IMR-90 (cell line): ENCODE measurements at regions not wholly inside any gene's neighbourhood (a gene's known extent, or its start where the extent isn't known, plus 50 kb on each side); places are given as distances from the start of the nearest gene placed in this dataset.

Experiments
- ATAC-seq: fragments of 200-7000 bp; cut with Tn5 transposase; 2 replicates; pipeline ENCODE4 v1.9.1; 2020; ENCODE audit warnings: low read depth, mild to moderate bottlenecking, moderate library complexity
- BruUV-seq: library from RNA; stranded (reverse); fragments of 400-500 nt; replicated peaks from 2 replicates; lab custom pipeline; 2021; lab: Mats Ljungman, UMichigan
- CTCF ChIA-PET: fragments of 300-600 bp; formaldehyde crosslinking; extraction: SDS; loops from one replicate; lab custom pipeline; 2021; ENCODE audit warnings: antibody characterized with exemption; lab: Yijun Ruan, JAX
- POLR2A ChIA-PET: fragments of 300-600 bp; sonication (Branson Sonifier 250); formaldehyde crosslinking; loops from one replicate; lab custom pipeline; 2022; ENCODE audit warnings: antibody characterized with exemption; ENCODE audit not compliant: unreplicated experiment; lab: Charles Lee
- DNase-seq: peaks from one replicate; pipeline ENCODE4 v3.0.0; 2013
- H2AFZ ChIP-seq: replicated peaks from 2 replicates; pipeline ENCODE3; 2013; ENCODE audit warnings: low read length, mild to moderate bottlenecking; ENCODE audit not compliant: poor library complexity
- H2AK5ac ChIP-seq: 2 replicates; pipeline ENCODE4 v1.6.1; 2013; ENCODE audit warnings: low read depth, low read length, inconsistent platforms
- H2AK9ac ChIP-seq: replicated peaks from 2 replicates; pipeline ENCODE3; 2013; ENCODE audit warnings: mild to moderate bottlenecking, low read depth, low read length, moderate library complexity; ENCODE audit not compliant: poor library complexity
- H2BK120ac ChIP-seq: 2 replicates; pipeline ENCODE4 v1.6.1; 2013; ENCODE audit warnings: low read depth, low read length, inconsistent platforms
- H2BK15ac ChIP-seq: 3 replicates; pipeline ENCODE4 v1.6.1; 2013; ENCODE audit warnings: low read depth, low read length, inconsistent platforms
- H2BK20ac ChIP-seq: 2 replicates; pipeline ENCODE4 v1.6.1; 2013; ENCODE audit warnings: low read depth, mild to moderate bottlenecking, inconsistent platforms, low read length, moderate library complexity
- H2BK5ac ChIP-seq: 2 replicates; pipeline ENCODE4 v1.6.1; 2013; ENCODE audit warnings: mild to moderate bottlenecking, low read depth, low read length, inconsistent platforms; ENCODE audit not compliant: poor library complexity, severe bottlenecking
- H3K14ac ChIP-seq: replicated peaks from 2 replicates; pipeline ENCODE4 v1.6.1; 2013; ENCODE audit warnings: low read depth, low read length, inconsistent platforms
- H3K18ac ChIP-seq: 2 replicates; pipeline ENCODE4 v1.6.1; 2013; ENCODE audit warnings: low read depth, low read length, control low read depth
- H3K23ac ChIP-seq: 2 replicates; pipeline ENCODE4 v1.6.1; 2013; ENCODE audit warnings: low read depth, low read length, inconsistent platforms
- H3K27ac ChIP-seq: 2 replicates; pipeline ENCODE4 v1.5.1; 2013; ENCODE audit warnings: mild to moderate bottlenecking, control low read depth, low read length; ENCODE audit not compliant: insufficient read depth
- H3K27me3 ChIP-seq: 2 replicates; pipeline ENCODE4 v1.6.1; 2013; ENCODE audit warnings: low read length; ENCODE audit not compliant: control insufficient read depth, insufficient read depth
- H3K36me3 ChIP-seq: 2 replicates; pipeline ENCODE4 v1.6.1; 2013; ENCODE audit warnings: low read length, mixed read lengths; ENCODE audit not compliant: control insufficient read depth, insufficient read depth
- H3K4ac ChIP-seq: 2 replicates; pipeline ENCODE4 v1.6.1; 2013; ENCODE audit warnings: low read depth, low read length, inconsistent platforms
- H3K4me1 ChIP-seq: 2 replicates; pipeline ENCODE4 v1.6.1; 2013; ENCODE audit warnings: low read length, mixed read lengths; ENCODE audit not compliant: control insufficient read depth, insufficient read depth
- H3K4me2 ChIP-seq: 2 replicates; pipeline ENCODE4 v1.6.1; 2013; ENCODE audit warnings: low read depth, mild to moderate bottlenecking, control low read depth, low read length, moderate library complexity
- H3K4me3 ChIP-seq: 2 replicates; pipeline ENCODE4 v1.5.1; 2013; ENCODE audit warnings: low read depth, mild to moderate bottlenecking, control low read depth, low read length, moderate library complexity; ENCODE audit not compliant: insufficient read depth
- H3K56ac ChIP-seq: 2 replicates; pipeline ENCODE4 v1.6.1; 2013; ENCODE audit warnings: low read length, inconsistent platforms; ENCODE audit not compliant: insufficient read depth; ENCODE audit errors: extremely low read depth
- H3K79me1 ChIP-seq, 2 experiments: 2 replicates each; pipeline ENCODE4 v1.6.1; 2013; ENCODE audit warnings: low read length in 2 of 2, inconsistent platforms in 1 of 2, low read depth in 1 of 2
- H3K9ac ChIP-seq: 2 replicates; pipeline ENCODE4 v1.6.1; 2013; ENCODE audit warnings: low read depth, low read length, control low read depth
- H3K9me1 ChIP-seq: 2 replicates; pipeline ENCODE4 v1.6.1; 2013; ENCODE audit warnings: low read length, inconsistent platforms; ENCODE audit not compliant: insufficient read depth
- H3K9me3 ChIP-seq: 2 replicates; pipeline ENCODE4 v1.6.1; 2013; ENCODE audit warnings: low read length; ENCODE audit not compliant: control insufficient read depth, insufficient read depth
- H4K20me1 ChIP-seq: 2 replicates; pipeline ENCODE4 v1.6.1; 2013; ENCODE audit warnings: low read length, inconsistent platforms; ENCODE audit not compliant: insufficient read depth
- H4K5ac ChIP-seq: 2 replicates; pipeline ENCODE4 v1.6.1; 2013; ENCODE audit warnings: mild to moderate bottlenecking, low read depth, low read length, control low read depth
- H4K8ac ChIP-seq, 2 experiments: 2 replicates each; pipeline ENCODE4 v1.6.1; 2013; ENCODE audit warnings: low read depth in 2 of 2, low read length in 2 of 2, control low read depth in 1 of 2, inconsistent platforms in 1 of 2
- H4K91ac ChIP-seq: 2 replicates; pipeline ENCODE4 v1.6.1; 2013; ENCODE audit warnings: low read depth, low read length, inconsistent platforms; ENCODE audit not compliant: insufficient read depth
- BHLHE40 ChIP-seq: fragments of 150-350 bp; IDR thresholded peaks from 2 replicates; pipeline ENCODE4 v1.6.1; 2016; ENCODE audit warnings: mild to moderate bottlenecking, low read depth, low read length
- CEBPB ChIP-seq: IDR thresholded peaks from 2 replicates; pipeline ENCODE4 v1.6.1; 2012; ENCODE audit warnings: low read depth, low read length, improper control_type of control experiment
- CTCF ChIP-seq: conservative IDR thresholded peaks from 2 replicates; pipeline ENCODE4 v1.5.1; 2012; ENCODE audit warnings: mild to moderate bottlenecking, low read depth, low read length, improper control_type of control experiment
- FOS ChIP-seq: fragments of 150-350 bp; IDR thresholded peaks from 2 replicates; pipeline ENCODE4 v1.6.1; 2016; ENCODE audit warnings: low read depth, low read length
- MAZ ChIP-seq: IDR thresholded peaks from 2 replicates; pipeline ENCODE4 v1.6.1; 2012; ENCODE audit warnings: low read depth, mild to moderate bottlenecking, low read length, improper control_type of control experiment, moderate library complexity, borderline replicate concordance
- MXI1 ChIP-seq: IDR thresholded peaks from 2 replicates; pipeline ENCODE4 v1.6.1; 2012; ENCODE audit warnings: low read depth, mild to moderate bottlenecking, low read length, moderate library complexity, borderline replicate concordance
- RAD21 ChIP-seq: IDR thresholded peaks from 2 replicates; pipeline ENCODE4 v1.6.1; 2012; ENCODE audit warnings: low read length, improper control_type of control experiment
- RFX5 ChIP-seq: IDR thresholded peaks from 2 replicates; pipeline ENCODE4 v1.8.0; 2012; ENCODE audit warnings: low read depth, mild to moderate bottlenecking, low read length, moderate library complexity
- WGBS, 2 experiments: methylation state at CpG; one replicate each; pipeline versions ENCODE4 v1.1.5 to v1.1.7; 2013; ENCODE audit warnings: missing lambda C conversion rate in 2 of 2; ENCODE audit not compliant: insufficient read length in 1 of 2; ENCODE audit errors: extremely low coverage in 2 of 2; 5-methylcytosine and 5-hydroxymethylcytosine counted together
- dilution Hi-C: fragments of 300-500 bp; cut with HindIII; formaldehyde crosslinking; loops from one replicate; pipeline ENCODE4 v1.14.3; 2018; ENCODE audit warnings: low sequenced_read_pairs; ENCODE audit not compliant: unreplicated experiment
- in situ Hi-C: fragments of 300-500 bp; cut with MboI; formaldehyde crosslinking; loops from 3 replicates; pipeline ENCODE4 v1.14.3; 2019; ENCODE audit warnings: low sequenced_read_pairs, inconsistent platforms, mixed read lengths
- intact Hi-C: fragments of 100-400 bp; cut with micrococcal nuclease; formaldehyde crosslinking; loops from 2 replicates; pipeline ENCODE4 v1.10.0; 2022
- TF ChIP-seq, protein P1 (sequence below): fragments of 150-350 bp; IDR thresholded peaks from 2 replicates; pipeline ENCODE4 v1.6.1; 2017; ENCODE audit warnings: mild to moderate bottlenecking, antibody characterized with exemption, low read length, low read depth

DNA sequence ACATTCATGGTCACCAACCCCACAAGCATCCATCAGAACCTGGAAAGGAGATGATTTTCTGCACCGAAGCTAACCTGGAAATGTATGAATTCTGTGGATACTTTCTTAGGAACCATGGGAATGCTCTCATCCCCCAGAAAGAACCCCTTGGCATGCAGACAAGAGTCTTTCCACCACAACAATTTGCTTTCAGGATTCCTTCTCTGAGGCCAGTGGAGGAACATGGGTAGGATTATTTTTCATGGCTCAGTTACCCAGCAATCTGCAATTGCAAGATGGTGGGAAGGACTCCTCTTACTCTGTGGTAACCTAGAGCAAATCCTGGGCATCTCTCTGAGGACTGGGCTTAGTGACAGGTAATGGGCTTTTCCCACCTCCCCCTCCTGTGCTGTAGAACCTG, 131.9 kb upstream of the MSX1 start:
- Histone ChIP-seq H3K14ac (no peak overlapping the region), H3K4me2 (no peak overlapping the region), H3K36me3 (no peaks in the 10 kb centered on the region), H3K9ac (no peak overlapping the region), H4K8ac (no peak overlapping the region), H3K4me1 (no peaks in the 10 kb centered on the region), H3K23ac (no peak overlapping the region), H4K5ac (no peak overlapping the region), H3K9me3 (peaks cover 20% of the 10 kb centered on the region), H4K20me1 (no peaks in the 10 kb centered on the region), H3K27me3 (peaks cover 5% of the 10 kb centered on the region), H2BK120ac (no peak overlapping the region), H2AK9ac (no peak overlapping the region), H2AFZ (no peak overlapping the region), H3K4me3 (no peak overlapping the region), H3K4ac (no peak overlapping the region), H2BK20ac (no peak overlapping the region), H2BK5ac (no peak overlapping the region), H2BK15ac (no peak overlapping the region), H3K9me1 (no peaks in the 10 kb centered on the region), H3K56ac (no peak overlapping the region), H3K18ac (no peak overlapping the region), H3K79me1 (no peaks in the 10 kb centered on the region), H3K27ac (no peak overlapping the region), H4K91ac (no peak overlapping the region), H2AK5ac (no peak overlapping the region)
- ATAC-seq = no peak
- intact Hi-C loops = no loop called here
- DNase-seq = no peak
- no CpG with 5 or more reads among the region's 1 CpG for WGBS, 2 experiments
- no TSS peak for BruUV-seq
- TF ChIP-seq FOS = no peak
- TF ChIP-seq, protein P1, sequence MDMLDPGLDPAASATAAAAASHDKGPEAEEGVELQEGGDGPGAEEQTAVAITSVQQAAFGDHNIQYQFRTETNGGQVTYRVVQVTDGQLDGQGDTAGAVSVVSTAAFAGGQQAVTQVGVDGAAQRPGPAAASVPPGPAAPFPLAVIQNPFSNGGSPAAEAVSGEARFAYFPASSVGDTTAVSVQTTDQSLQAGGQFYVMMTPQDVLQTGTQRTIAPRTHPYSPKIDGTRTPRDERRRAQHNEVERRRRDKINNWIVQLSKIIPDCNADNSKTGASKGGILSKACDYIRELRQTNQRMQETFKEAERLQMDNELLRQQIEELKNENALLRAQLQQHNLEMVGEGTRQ = no peak
- TF ChIP-seq CEBPB = no peak
- TF ChIP-seq MXI1 = no peak
- TF ChIP-seq RAD21 = no peak
- no peak for TF ChIP-seq RFX5
- no peak for TF ChIP-seq CTCF
- no peak for TF ChIP-seq MAZ
- no peak for TF ChIP-seq BHLHE40
- ChIA-PET CTCF (no interaction called here), POLR2A (no interaction called here)
- in situ Hi-C loops = no loop called here
- dilution Hi-C loops = no loop called here
